Sigmoid colon (tissue), 4 donors: ENCODE measurements at regions not wholly inside any gene's neighbourhood (a gene's known extent, or its start where the extent isn't known, plus 50 kb on each side); places are given as distances from the start of the nearest gene placed in this dataset.

Experiments
- CTCF ChIP-seq, 4 experiments: fragments of 450-650 bp in 3 of 4; fragments of 200-600 bp in 1 of 4; IDR thresholded peaks; one replicate each; pipeline ENCODE4 v1.5.1; 2016 to 2019; ENCODE audit warnings: antibody characterized with exemption in 4 of 4, mild to moderate bottlenecking in 3 of 4, moderate library complexity in 2 of 4
- POLR2AphosphoS5 ChIP-seq, 4 donors: sonication (generic); formaldehyde crosslinking; IDR thresholded peaks; one replicate each; pipeline ENCODE4 v1.6.1; 2017; ENCODE audit warnings: antibody characterized with exemption in 4 of 4

GRCh38 chr5:72624641-72625236 lies 117.5 kb upstream of the ZNF366 start:
- TF ChIP-seq CTCF (IDR thresholded peaks at IDR 0.05) (no peak), POLR2AphosphoS5 (IDR thresholded peaks at IDR 0.05) (peak in 3 of 4 donors; percentile 22 to 46 (median 43))
